HS-27A (cell line): ENCODE measurements at regions not wholly inside any gene's neighbourhood (a gene's known extent, or its start where the extent isn't known, plus 50 kb on each side); places are given as distances from the start of the nearest gene placed in this dataset.

Experiments
- DNase-seq: peaks from one replicate; pipeline ENCODE4 v3.0.0-alpha.2; 2012; ENCODE audit warnings: low read depth, missing footprints

DNA sequence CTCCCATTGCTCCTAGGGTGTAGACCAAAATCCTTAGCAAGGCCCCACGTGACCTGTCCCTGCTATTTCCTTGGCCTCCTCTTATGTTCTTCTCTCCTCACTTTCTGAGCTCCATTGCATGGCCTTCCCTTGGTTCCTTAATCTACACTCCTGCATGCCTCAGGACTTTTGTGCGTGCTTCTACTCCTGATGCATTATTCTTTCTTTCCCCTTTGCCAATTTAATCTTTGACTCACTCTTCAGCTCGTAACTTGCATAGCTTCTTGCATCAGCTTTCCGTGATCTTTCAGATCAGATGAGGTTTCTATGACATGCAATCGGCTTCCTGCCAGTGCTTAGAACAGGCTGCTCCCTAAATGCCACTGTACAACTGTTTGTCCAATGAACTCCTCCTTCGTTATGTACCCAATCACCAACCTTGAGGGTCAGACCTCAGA, 261.6 kb upstream of the CADM1 start:
- DNase-seq: no peak

DNA sequence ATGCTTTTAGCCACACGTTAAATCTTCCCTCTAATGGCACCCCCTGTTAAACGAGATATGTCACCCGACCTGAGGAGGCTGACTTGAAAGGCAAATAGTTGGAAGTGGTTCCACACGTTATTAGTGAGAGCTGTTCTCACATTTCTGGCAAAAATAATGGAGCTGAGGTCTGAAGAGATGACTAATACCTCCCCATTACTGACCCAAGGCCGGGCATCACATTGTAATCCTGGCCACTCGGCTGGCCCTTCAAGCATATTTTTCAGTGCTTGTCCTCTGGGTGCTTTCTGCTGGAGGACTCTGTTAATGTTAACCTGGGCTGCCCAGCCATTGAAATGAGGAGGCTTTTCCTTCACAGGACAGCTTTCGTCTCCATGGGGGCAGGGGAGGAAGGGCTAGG, 260.0 kb upstream of the CADM1 start:
- no peak for DNase-seq

DNA sequence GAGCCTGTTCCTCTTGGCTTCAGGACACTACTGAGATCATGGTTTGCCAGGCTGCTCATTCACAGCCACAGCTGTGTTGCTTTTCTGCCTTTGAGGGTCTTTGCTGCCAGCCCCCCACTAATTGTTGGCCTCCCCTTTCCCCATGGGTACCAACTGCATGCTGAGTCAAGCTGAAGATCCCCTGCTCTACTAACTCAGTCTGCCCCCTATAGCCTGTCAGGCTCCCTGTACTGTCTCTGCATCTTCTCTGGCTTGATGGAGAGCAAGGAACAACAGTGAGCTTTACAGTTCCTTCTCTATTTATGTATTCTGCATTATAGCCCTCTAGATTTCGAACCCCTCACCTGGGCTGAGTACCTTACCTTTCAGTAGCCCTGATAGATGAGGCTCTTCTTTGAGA, 257.6 kb upstream of the CADM1 start:
- no peak for DNase-seq

DNA sequence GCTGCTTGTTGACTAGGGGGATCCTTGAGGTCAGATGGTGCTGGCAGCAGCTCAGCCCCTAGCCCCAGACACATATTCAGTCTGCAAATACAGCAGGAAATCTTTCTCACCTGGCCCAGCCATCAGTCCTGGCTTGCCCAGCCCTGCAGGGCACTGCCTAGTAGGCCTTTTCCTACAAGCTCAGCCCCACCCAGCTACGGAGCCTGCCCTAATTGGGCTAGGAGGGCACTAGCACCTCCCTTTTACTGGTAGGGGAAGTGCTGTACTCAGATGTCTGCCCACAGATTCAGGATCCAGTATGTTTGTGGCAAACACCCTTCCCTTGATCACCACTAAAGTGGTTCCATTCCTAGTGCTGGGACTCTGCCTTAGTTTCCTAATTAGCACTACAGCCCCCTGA, 257.1 kb upstream of the CADM1 start:
- no peak for DNase-seq

DNA sequence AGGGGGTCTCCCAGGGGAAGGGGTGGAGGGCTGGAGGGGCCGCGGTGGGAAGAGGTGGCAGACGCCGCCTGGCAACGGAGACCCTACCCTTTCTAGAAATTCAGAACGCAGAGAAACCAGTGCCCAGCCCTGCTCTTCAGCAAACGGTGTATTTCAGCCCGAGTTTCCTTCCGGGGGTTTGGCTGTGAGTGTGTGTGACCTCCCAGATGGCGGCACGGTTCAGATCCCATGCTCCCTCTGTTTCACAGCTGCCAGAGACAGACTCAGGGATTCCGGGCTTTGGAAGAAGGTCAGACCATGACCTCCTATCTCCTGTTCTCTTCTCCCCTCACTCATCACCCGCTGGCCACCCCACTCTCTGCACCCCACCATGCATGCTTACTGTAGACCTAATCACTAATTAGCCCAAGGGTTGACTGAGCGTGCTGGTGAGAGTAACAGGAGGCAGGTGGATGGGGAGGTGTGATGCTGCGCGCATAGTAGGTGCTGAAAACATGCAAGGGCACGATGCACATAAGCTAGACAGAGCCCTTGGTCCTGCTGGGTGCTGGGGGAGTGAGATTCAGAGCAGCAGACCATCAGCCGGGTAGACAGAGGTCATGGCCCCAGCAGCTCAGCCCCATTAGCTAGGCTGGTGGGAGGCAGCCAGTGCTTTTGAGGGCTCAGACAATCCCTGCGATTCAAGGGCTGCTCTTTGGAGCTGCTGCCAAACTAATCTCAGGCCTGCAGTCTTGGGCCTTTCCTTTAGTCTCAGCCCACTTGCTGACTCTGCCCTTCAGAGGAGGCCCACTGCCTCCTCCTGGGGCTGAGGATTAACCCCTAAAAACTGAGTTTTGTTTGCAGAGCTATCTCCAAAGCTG, 256.5 kb upstream of the CADM1 start:
- no peak for DNase-seq

DNA sequence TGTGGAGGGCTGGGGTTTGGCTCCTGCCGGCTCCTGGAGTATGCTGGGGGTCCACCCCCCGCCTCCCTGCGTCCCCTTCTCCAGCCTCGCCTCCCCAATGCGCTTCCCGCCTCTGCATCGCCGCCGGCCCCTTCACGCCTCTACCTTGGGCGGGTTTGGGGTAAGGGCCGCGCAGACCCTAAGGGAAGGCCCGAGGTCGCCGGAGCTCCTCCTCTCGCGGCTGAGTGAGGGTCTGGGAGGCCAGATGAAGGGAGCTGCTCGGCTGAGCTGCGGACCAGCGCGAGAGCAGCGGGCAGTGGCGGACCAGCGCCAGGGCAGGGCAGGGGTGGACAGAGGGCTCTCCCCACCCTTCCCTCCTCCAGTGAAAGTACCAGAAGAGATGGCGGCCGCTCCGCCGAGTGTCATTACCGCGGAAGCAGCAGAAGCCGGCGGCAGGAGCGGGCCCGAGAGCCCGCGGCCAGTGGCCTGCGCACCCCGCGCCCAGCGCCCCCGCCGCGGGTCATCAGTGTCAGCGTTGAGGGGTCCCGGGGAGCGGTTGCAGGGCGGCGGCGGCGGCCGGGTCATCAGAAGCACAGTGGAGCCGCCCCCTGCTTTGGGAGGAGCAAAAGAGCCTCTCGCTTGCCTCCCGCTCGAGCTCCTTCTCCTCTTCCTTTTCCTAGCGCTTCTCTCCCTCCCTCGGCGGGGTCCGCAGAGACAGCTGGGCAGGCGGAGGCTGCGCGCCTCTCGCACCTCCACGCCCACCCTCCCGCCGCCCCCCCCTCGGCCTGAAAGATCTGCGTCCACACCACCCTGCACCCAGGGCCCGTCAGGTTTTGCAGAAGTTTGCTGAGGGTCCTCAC, 255.6 kb upstream of the CADM1 start:
- DNase-seq: no peak

DNA sequence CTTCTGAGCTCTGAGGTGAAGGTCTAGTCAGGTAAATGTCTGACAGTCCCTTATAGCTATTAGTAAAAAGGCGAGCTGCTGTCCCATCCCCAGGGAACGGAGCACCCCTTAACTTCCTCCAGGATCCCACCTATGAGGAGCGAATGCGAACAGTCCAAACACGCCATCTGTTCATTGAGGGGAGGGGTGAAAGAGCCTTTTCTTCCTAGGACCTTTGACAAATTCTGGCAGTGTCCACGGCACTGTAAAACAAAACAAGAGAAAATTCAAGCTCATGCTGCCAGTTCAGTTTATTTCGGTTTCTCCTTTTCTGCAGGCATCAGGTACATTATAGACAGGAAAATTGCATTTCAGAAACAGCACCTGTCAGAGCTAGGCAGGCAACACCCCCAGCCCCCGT, 253.8 kb upstream of the CADM1 start:
- no peak for DNase-seq

DNA sequence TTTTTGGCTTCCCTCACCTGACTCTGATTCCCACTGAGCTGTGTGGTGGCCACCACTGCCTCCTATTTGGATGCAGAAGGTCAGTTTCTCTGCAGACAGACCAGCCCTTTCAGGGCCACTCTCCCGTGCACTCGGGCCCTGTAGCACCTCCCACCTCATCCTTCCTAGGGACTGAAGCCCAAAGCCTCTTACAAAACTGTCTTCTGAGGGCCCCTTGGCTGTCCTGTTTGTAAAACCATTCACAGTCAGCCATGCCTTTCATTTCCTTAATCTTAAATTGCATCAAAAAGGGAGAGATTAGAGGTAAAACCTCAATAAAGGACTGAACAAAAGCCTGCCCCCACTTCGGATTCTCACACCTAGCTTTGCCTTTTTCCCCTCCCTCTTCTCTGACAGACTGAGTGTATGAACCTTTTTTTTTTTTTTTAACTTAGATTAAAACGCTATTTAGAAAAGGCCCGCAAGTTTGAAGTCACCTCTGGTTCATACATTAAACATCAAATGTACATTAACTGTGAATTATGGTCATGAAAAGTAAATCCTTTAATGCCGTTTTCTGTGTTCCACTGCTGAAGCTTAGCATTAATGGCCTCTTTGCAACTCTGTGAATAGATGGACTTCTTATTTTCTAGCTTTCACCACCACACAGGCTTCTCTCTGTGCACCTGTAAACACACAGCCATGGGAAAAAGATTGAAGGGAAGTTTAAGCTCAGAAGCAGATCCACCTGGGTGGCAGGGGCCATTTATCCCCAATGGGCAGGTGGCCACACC, 247.2 kb upstream of the CADM1 start:
- DNase-seq: no peak

DNA sequence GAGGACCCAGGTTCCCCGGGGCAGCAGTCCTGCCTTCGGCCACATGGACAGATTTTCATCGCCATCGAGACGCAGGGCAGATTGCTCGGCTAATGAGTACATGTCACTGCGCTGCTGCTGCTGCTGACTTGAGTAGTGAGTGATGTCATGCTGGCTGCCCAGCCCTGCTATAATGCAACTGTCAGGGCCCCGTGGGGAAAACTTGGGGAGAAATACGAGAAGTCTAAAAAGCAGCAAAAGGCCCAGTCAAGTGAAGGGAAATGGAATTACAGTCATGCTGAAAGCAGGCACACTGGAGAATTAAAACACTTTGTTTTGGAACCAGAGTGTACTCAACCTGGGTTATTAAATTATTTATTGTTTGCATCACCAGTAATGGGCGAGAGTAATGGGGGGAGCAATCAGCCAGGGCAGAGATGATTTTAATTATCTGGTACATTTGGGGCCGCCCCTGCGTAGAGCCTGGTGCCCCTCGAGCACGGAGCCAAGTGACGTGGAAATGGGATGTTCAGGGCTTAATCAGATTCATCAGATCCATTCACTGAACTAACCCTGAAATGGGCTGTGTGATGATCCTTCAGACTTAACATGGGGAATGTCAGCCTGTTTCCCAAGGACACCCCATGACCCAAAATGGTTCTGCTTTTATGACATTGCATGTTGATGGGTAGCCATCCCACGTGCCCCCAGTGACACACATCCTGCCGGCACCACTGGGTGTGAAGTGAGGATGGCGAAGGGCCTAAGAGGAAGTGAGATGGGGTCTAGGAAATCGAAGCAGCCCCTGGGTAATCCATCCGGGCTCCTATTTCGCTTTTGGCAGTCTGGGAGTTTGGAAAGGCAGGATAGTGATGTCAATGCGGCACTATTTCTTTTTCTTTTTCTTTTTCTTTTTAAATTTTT, 241.6 kb upstream of the CADM1 start:
- DNase-seq: no peak

DNA sequence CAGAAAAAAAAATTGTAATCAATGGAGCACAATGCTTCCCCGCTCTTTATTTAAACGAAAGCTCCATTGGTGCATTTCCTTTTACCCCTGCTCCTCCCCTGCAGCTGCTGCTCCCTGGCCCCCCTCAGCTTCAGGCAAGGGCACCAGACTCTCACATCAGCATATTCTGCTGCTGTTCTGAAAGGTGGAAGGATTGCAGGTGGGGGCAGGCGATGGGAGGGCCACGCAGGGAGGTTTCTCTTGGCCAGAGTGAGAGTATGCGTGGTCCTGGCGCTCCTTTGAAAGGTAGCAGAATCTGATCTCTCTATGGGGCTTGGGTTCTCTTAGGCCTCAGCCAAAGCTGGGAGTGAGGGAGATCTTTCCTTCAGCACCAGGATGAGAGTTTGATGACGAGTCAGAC, 240.9 kb upstream of the CADM1 start:
- DNase-seq: no peak

DNA sequence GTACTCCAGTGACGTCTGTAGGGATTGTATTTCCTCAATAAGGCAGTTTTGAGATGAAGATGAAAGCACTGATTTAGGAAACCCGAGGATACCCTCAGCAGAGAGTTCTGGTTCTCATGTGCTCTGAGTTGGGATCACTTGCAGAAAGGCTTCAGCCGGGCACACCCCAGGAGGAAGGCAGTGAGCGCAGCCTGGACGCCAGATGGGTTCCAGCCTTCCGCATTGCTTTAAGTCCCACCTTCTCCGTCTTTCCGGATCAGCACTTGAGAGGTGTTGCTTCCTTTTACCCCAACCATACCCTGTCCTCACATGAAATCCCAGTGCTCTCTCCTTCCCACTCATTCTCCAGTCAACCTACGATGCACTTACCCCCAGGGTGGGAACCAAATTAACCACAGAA, 239.5 kb upstream of the CADM1 start:
- no peak for DNase-seq

DNA sequence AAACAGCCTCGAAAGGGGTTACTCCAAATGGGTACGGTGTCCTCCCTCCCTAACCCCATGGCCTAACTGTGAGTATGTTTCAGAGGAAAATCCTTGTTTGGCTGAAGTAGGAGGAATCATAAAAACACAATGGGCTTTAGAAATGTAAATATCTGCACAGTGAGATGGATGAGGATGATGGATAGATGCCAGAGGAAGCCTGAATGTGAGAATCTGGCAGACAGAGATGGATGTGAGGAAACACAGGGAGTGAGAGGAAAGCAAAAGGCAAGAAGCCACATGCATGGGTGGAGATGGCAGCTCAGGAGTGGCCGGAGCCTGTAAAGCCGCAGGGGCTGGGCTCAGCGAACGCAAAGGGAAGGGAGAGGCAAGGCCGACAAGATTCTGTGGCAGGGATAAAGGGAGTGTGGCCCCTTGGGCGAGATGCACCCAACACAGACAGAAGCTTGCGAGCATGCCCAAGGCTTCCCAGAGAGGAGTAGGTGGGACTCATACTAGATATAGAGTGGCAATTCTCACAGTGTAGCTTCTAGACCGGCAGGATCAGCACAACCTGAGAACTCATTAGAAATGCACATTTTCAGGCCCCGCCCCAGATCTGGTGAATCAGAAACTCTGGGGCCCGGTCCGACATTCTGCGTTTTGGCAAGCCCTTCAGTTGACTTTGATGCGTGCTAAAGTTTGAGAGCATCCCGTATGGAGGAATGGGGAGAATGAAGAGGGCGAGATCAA, 237.3 kb upstream of the CADM1 start:
- no peak for DNase-seq

DNA sequence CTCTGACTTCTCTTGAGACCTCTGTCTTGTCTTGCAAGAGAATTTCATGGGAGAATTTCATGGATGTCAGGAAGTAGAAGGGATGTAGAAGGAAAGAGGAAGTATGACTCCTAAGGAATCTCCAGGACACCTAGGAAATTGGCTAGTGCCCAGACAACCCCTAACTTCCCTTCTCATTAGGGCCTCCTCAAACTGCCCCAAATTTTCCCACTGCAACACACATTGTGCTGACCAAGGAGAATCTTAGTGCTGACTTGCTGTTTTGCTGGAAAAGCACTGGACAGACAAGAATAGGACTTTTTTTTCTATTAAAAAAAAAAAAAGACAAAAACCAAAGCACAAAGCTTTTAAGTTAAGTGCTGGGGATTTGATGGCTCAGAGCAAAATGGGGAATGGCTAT, 236.1 kb upstream of the CADM1 start:
- DNase-seq: no peak

DNA sequence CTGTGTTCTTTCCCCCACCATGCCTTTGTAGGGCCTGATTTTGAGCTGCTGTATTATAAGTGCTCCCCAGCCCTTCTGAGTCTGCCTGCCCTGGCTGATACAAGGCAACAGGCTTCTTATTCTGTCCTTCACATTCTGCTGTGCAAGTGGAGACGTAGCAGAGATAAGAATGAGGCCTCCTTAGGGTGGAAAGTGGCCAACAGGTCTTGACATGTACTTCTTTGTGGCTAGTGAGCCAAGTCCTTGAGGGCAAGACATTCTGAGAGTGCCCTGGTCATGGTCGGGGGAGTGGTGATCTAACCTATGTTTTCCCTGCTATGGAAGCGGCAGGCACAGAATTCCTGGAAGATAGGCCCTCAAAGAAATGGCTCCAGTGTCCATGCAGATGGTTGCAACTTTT, 235.7 kb upstream of the CADM1 start:
- no peak for DNase-seq

DNA sequence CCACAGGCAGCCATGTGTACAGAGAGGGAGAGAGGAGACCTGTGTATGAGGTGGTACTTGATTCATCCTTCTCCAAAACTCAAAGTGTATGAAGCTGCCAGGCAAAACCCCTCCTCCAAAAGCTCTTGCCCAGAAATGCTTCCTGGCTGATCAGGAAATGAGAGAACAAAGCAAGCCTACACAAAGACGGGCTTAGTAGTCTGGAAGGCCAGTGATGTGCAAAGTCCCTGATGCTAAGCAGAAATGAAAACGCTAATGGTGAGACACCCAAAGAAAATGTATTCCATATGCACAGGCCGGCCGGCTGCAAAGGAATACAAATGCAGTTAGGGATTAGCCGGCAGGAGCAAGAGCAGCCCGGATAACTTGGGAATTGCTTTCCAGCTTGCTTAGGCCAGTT, 234.9 kb upstream of the CADM1 start:
- no peak for DNase-seq

DNA sequence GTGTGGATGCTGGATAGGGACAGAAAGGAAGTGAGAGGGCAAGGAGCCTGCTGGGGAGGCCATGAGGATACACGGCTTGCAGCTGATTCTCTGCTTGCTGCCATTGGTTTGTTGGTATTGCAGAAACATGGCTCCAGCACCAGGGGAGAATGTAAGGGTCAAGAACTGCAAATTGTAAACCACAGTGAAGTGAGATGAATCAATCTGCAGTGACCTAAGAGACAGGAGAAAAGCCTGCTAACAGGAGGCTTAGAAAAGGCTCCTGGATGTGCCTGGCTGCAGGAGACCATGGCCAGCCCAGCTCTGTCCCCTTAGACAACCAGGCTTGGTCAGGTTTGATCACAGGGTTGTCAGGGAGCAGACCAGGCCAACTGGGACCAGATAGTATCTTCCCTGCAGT, 233.7 kb upstream of the CADM1 start:
- DNase-seq: no peak

DNA sequence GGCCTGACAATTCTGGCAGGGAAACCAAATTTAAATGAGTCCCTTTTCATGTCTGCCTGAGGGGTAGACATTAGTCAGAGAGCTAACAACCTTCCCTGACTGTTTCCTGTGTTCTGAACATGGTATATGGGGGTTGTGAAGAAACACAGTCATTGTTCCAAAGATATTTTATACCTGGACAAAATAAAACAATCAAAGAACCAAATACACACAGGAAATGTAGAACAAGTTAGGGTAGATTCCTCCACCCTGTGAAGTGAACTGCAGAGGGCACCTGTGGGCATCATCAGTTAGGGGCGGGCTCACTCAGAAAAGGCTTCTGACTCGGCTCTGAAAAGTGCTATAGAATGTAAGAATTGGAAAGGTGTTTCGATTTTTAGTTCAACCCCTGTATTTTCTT, 231.9 kb upstream of the CADM1 start:
- DNase-seq: no peak

DNA sequence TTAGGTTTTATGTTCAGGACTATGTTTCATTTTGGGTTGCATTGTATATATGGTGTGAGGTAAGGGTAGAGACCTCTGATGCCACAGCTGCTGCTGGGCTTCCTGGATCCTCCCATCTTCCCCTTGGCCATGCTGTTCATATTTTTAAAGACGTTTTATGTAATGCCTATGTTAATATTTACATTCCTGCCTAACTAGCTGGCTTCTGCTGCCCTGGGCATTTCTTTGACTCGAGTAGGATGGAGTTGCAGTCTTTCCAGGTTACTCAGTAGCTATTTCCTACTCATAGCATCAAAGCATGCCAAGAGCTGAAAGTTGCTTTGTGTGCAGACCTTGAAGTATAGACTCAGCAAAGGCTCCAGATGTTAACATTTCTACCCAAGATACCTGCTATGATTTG, 220.5 kb upstream of the CADM1 start:
- no peak for DNase-seq

DNA sequence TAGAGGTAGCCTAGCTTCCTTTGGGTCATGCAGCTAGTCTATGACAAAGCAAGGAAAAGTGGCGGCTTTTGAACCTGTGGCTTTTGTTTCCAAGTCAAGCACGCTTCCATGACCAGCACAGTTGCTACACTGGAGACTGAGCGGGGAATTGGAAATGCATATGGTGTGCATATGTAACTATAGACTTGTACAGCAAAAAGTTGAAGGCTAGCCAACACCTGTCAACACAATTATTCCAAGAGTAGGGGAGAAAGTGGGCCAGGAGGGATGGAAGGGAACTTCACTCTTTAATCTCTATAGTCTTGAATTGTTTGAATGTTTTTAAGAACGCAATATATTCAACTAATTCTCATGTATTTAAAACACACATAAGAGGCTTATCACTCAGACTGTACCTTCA, 218.5 kb upstream of the CADM1 start:
- DNase-seq: no peak

DNA sequence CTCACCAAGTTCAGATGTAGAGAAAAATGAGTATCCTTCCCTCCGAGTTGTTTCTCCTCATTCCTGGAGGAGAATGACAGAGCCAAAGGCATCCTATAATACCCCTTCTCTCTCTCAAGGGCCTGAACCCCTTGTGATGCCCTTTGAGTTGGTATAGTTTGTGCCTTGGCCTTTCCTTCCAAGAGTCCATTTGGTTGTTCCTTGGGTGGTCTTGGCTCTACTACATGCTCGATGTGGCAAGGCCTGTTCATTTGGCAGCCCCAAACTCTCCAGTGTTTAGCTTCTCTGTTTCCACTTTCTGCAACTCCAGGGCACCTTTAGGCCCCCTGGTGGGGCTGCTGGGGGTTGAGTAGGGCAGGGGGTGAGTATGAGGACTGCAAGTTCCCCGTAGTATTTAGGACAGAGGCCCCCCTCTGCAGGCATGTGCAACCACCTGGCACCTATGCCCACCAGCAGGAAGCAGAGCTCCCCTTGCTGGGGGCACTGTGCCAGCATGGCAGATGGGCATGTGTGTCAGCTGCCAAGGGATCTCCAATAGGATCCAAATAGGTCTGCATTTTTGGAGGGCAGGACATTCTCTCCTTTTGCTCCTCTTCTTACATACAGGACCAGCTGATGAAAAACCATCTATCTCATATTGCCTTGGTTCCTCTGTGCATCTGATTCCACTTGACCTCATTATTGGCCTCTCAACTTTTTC, 217.2 kb upstream of the CADM1 start:
- DNase-seq: no peak
